ENCODE measurements at regions not wholly inside any gene's neighbourhood (a gene's known extent, or its start where the extent isn't known, plus 50 kb on each side); places are given as distances from the start of the nearest gene placed in this dataset.
A peak's percentile ranks its signal among the peaks of the same experiment; 100 is the strongest.
"Not testable (repeated sequence)": the region's sequence is repeated elsewhere in the genome, so short reads cannot be mapped to it uniquely, and the experiment has no call there.

DNA sequence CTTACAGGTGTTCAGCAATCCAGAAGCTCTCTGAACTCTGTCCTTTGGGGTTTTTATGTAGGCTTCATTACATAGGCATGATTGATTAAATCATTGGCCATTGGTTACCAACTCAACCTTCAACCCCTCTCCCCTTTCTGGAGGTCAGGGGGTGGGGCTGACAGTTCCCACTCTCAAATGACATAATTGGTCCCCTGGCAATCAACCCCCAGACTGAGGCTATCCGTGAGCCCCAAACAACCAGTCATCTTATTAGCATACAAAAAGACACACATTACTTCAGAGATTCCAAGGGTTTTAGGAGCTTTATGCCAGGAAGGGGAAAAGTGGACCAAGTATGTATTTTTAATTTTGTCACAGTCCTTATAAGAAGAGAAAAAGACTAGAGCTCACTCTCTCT, 92.1 kb downstream of the ZNF467 start:
- TF ChIP-seq POLR2AphosphoS5 (IDR thresholded peaks at IDR 0.05) (no peak), POLR2A (IDR thresholded peaks at IDR 0.05; ENCODE audit: low read depth) (no peak), EP300 (IDR thresholded peaks at IDR 0.05) (no peak)
- TF ChIP-seq, protein P1, sequence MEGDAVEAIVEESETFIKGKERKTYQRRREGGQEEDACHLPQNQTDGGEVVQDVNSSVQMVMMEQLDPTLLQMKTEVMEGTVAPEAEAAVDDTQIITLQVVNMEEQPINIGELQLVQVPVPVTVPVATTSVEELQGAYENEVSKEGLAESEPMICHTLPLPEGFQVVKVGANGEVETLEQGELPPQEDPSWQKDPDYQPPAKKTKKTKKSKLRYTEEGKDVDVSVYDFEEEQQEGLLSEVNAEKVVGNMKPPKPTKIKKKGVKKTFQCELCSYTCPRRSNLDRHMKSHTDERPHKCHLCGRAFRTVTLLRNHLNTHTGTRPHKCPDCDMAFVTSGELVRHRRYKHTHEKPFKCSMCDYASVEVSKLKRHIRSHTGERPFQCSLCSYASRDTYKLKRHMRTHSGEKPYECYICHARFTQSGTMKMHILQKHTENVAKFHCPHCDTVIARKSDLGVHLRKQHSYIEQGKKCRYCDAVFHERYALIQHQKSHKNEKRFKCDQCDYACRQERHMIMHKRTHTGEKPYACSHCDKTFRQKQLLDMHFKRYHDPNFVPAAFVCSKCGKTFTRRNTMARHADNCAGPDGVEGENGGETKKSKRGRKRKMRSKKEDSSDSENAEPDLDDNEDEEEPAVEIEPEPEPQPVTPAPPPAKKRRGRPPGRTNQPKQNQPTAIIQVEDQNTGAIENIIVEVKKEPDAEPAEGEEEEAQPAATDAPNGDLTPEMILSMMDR (IDR thresholded peaks at IDR 0.05) = no peak
- intact Hi-C loops (cut with DNase I) = no loop called here
- Histone ChIP-seq H3K27ac (replicated peaks in 1 of 4) (no peak overlapping the region), H3K27me3 (no peaks in the 10 kb centered on the region), H3K4me1 (peaks cover 0 to 12% (median 11%) of the 10 kb centered on the region in 4 donors), H3K4me3 (no peak overlapping the region), H3K36me3 (no peaks in the 10 kb centered on the region), H3K9me3 (peaks cover 0 to 5% (median 0%) of the 10 kb centered on the region in 4 donors)
- no peak for DNase-seq (ENCODE audit: extremely low spot score)
- WGBS = 38% methylated on average over 1 of the region's 1 CpG

DNA sequence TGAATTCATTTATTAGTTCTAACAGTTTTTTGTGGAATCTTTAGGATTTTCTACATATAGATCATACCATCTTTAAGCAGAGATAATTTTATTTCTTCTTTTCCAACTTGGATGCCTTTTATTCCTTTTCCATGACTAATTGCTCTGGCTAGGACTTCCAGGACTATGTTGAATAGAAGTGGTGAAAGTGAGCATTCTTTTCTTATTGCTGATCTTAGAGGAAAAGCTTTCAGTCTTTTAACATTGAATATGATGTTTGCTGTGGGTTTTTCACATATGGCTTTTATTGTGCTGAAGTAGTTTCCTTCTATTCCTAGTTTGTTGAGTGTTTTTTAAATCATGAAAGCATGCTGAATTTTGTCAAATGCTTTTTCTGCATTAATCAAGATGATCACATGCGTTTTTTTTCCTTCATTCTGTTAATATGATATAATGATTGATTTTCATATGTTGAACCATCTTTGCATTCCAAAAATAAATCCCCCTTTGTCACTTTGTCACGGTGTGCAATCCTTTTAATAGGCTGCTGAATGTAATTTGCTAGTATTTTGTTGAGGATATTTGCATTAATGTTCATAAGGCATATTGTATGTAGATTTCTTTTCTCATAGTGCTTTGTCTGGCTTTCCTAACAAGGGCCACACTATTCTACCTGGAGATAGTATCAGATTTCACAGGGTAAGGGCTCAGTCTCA, 92.9 kb downstream of the ZNF467 start:
- peaks cover 0 to 5% (median 0%) of the 10 kb centered on the region in 4 donors for H3K9me3 ChIP-seq
- no peaks in the 10 kb centered on the region for H3K27me3 ChIP-seq
- H3K27ac ChIP-seq (replicated peaks in 1 of 4) = no peak overlapping the region
- H3K36me3 ChIP-seq = no peaks in the 10 kb centered on the region
- no peak for DNase-seq (ENCODE audit: extremely low spot score)
- TF ChIP-seq, protein P1 (IDR thresholded peaks at IDR 0.05) = no peak
- TF ChIP-seq POLR2A (IDR thresholded peaks at IDR 0.05; ENCODE audit: low read depth) (no peak), EP300 (IDR thresholded peaks at IDR 0.05) (no peak), POLR2AphosphoS5 (IDR thresholded peaks at IDR 0.05) (no peak)
- peaks cover 0 to 5% (median 4%) of the 10 kb centered on the region in 4 donors for H3K4me1 ChIP-seq
- no peak overlapping the region for H3K4me3 ChIP-seq
- intact Hi-C loops (cut with DNase I) = no loop called here
- 87% methylated on average over 2 of the region's 2 CpGs for WGBS

DNA sequence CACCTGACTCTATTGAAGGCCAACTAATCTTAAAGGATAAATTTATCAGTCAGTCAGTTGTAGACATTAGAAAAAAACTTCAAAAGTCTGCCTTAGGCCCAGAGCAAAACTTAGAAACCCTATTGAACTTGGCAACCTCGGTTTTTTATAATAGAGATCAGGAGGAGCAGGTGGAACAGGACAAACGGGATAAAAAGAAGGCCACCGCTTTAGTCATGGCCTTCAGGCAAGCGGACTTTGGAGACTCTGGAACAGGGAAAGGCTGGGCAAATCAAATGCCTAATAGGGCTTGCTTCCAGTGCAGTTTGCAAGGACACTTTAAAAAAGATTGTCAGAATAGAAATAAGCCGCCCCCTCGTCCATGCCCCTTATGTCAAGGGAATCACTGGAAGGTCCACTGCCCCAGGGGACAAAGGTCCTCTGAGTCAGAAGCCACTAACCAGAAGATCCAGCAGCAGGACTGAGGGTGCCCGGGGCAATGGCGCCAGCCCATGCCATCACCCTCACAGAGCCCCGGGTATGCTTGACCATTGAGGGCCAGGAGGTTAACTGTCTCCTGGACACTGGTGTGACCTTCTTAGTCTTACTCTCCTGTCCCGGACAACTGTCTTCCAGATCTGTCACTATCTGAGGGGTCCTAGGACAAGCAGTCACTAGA, 98.5 kb downstream of the ZNF467 start:
- intact Hi-C loops (cut with DNase I) = not testable (repeated sequence)

DNA sequence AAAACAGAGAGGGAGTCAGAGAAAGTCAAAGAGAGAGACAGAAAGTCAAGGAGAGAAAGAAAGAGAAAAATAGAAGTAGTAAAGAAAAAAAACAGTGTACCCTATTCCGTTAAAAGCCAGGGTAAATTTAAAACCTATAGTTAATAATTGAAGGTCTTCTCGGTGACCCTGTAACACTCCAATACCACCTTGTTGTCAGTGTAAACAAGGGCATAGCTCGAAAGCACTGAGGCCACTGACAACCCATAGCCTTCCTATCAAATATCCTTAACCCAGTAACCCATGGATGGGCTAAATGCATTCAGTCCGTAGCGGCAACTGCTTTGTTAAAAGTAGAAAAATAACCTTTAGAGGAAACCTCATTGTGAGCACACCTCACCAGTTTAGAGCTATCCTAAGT, 100.4 kb downstream of the ZNF467 start:
- Histone ChIP-seq H3K27ac (replicated peaks in 1 of 4) (no peak overlapping the region), H3K27me3 (no peaks in the 10 kb centered on the region), H3K4me1 (peaks cover 0 to 14% (median 11%) of the 10 kb centered on the region in 4 donors), H3K36me3 (no peaks in the 10 kb centered on the region), H3K9me3 (no peaks in the 10 kb centered on the region), H3K4me3 (no peak overlapping the region)
- 88% methylated on average over 5 of the region's 5 CpGs for WGBS
- no peak for DNase-seq (ENCODE audit: extremely low spot score)
- TF ChIP-seq EP300 (IDR thresholded peaks at IDR 0.05) = no peak
- TF ChIP-seq POLR2AphosphoS5 (IDR thresholded peaks at IDR 0.05) = no peak
- TF ChIP-seq, protein P1 (IDR thresholded peaks at IDR 0.05) = no peak
- no peak for TF ChIP-seq POLR2A (IDR thresholded peaks at IDR 0.05; ENCODE audit: low read depth)
- intact Hi-C loops (cut with DNase I) = no loop called here

More for the DNA sequence above, 98.5 kb downstream of the ZNF467 start:
- H3K4me1 ChIP-seq = peaks cover 0 to 13% (median 11%) of the 10 kb centered on the region in 4 donors
- 91% methylated on average over 10 of the region's 10 CpGs for WGBS
- not testable (repeated sequence) for H3K4me3 ChIP-seq; H3K36me3 ChIP-seq; H3K27me3 ChIP-seq; H3K27ac ChIP-seq (replicated peaks in 1 of 4); DNase-seq (ENCODE audit: extremely low spot score); H3K9me3 ChIP-seq

- peak overlapping the region in 1 of 4 donors; percentile 39 for H3K27ac ChIP-seq (replicated peaks in 1 of 4)
- no peaks in the 10 kb centered on the region for H3K9me3 ChIP-seq
- H3K36me3 ChIP-seq = no peaks in the 10 kb centered on the region
- intact Hi-C loops (cut with DNase I) = no loop called here
- DNase-seq (ENCODE audit: extremely low spot score) = no peak
- TF ChIP-seq, protein P1 (IDR thresholded peaks at IDR 0.05) = no peak
- TF ChIP-seq EP300 (IDR thresholded peaks at IDR 0.05) (no peak), POLR2A (IDR thresholded peaks at IDR 0.05; ENCODE audit: low read depth) (no peak), POLR2AphosphoS5 (IDR thresholded peaks at IDR 0.05) (peak; percentile 36 to 40)
- H3K4me3 ChIP-seq = peak overlapping the region in 1 of 4 donors; percentile 15
- WGBS = 6% methylated on average over 1 of the region's 1 CpG
- H3K4me1 ChIP-seq = peaks cover 0 to 14% (median 11%) of the 10 kb centered on the region in 4 donors
- H3K27me3 ChIP-seq = no peaks in the 10 kb centered on the region
Observed at GRCh38 chr7:149670288-149670687, 103.1 kb downstream of the ZNF467 start.
